A673 (cell line): ENCODE measurements at regions not wholly inside any gene's neighbourhood (a gene's known extent, or its start where the extent isn't known, plus 50 kb on each side); places are given as distances from the start of the nearest gene placed in this dataset.
"Not testable (repeated sequence)": the region's sequence is repeated elsewhere in the genome, so short reads cannot be mapped to it uniquely, and the experiment has no call there.

Experiments
- BruUV-seq: library from RNA; stranded (reverse); fragments of 400-500 nt; replicated peaks from 2 replicates; lab custom pipeline; 2021; lab: Mats Ljungman, UMichigan
- CTCF ChIA-PET: fragments of 300-600 bp; sonication (Branson Sonifier 250); formaldehyde crosslinking; loops from one replicate; lab custom pipeline; 2022; ENCODE audit warnings: antibody characterized with exemption; lab: Charles Lee
- POLR2A ChIA-PET: fragments of 300-600 bp; sonication (Branson Sonifier 250); formaldehyde crosslinking; loops from one replicate; lab custom pipeline; 2022; ENCODE audit warnings: antibody characterized with exemption; ENCODE audit not compliant: low non-redundant PET; lab: Charles Lee
- DNase-seq: peaks from one replicate; pipeline ENCODE4 v3.0.0-alpha.2; 2015; ENCODE audit warnings: low spot score
- H3K27ac ChIP-seq: fragments of 200-600 bp; sonication (generic); 2 replicates; pipeline ENCODE4 v1.5.1; 2016; ENCODE audit warnings: mixed run types, low read depth, mild to moderate bottlenecking, mixed read lengths, antibody characterized with exemption, low read length; ENCODE audit not compliant: poor library complexity, severe bottlenecking
- H3K27me3 ChIP-seq: fragments of 200-600 bp; sonication (generic); replicated peaks from 2 replicates; pipeline ENCODE4 v1.6.1; 2017; ENCODE audit warnings: mixed run types, low read depth, mild to moderate bottlenecking, mixed read lengths, antibody characterized with exemption, low read length; ENCODE audit not compliant: insufficient read depth, poor library complexity
- H3K36me3 ChIP-seq: fragments of 200-600 bp; sonication (generic); 2 replicates; pipeline ENCODE4 v1.6.1; 2016; ENCODE audit warnings: mixed run types, mild to moderate bottlenecking, mixed read lengths, antibody characterized with exemption, low read length; ENCODE audit not compliant: insufficient read depth, poor library complexity, severe bottlenecking
- H3K4me1 ChIP-seq: fragments of 200-600 bp; sonication (generic); 2 replicates; pipeline ENCODE4 v1.6.1; 2017; ENCODE audit warnings: mixed run types, mild to moderate bottlenecking, mixed read lengths, antibody characterized with exemption, low read length; ENCODE audit not compliant: insufficient read depth, poor library complexity, severe bottlenecking
- H3K4me3 ChIP-seq: fragments of 200-600 bp; sonication (generic); 2 replicates; pipeline ENCODE4 v1.5.1; 2016; ENCODE audit warnings: low read depth, mixed run types, mild to moderate bottlenecking, mixed read lengths, low read length; ENCODE audit not compliant: poor library complexity, severe bottlenecking
- H3K9me3 ChIP-seq: fragments of 200-600 bp; sonication (generic); 2 replicates; pipeline ENCODE4 v1.6.1; 2016; ENCODE audit warnings: mixed run types, low read depth, mild to moderate bottlenecking, mixed read lengths, antibody characterized with exemption, low read length; ENCODE audit not compliant: poor library complexity, severe bottlenecking
- EZH2 ChIP-seq: fragments of 200-600 bp; sonication (generic); IDR thresholded peaks from 2 replicates; pipeline ENCODE4 v1.6.1; 2017; ENCODE audit warnings: borderline replicate concordance, low read depth, mild to moderate bottlenecking, mixed read lengths, antibody characterized with exemption, low read length; ENCODE audit not compliant: poor library complexity, severe bottlenecking
- intact Hi-C: fragments of 100-400 bp; cut with micrococcal nuclease; formaldehyde crosslinking; loops from one replicate; pipeline ENCODE4 v1.10.0; 2022; ENCODE audit not compliant: unreplicated experiment
- TF ChIP-seq, protein P1 (sequence below): fragments of 300-800, 200-600 bp; sonication (generic); conservative IDR thresholded peaks from 2 replicates; pipeline ENCODE4 v1.5.1; 2017; ENCODE audit warnings: low read depth, mild to moderate bottlenecking, antibody characterized with exemption, low read length, moderate library complexity, mixed read lengths

DNA sequence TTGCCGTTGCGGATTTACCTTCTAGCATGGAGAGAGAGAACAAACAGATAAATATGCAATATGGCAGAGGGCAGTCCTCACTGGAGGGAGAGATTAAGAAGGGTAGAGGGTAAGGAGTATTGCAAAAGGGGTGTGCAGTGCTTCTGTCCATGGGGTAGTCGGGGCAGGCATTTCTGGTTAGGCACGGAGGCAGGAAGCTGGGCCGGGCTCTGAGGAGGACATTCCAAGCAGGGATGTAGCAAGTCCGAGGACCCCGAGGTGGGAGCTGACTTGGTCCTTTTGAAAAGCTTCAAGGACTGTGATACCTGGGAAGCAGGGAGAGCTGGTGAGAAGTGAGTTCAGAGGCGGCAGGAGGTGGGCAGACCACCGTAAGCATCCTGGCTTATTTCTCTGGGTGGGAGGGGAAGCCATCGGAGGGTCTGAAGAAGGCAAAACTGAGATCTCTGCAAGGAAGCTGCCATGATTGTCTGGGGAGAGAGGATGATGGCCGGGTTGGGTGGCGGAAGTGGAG is 214.9 kb downstream of the FGF9 start:
- POLR2A ChIA-PET = no interaction called here

DNA sequence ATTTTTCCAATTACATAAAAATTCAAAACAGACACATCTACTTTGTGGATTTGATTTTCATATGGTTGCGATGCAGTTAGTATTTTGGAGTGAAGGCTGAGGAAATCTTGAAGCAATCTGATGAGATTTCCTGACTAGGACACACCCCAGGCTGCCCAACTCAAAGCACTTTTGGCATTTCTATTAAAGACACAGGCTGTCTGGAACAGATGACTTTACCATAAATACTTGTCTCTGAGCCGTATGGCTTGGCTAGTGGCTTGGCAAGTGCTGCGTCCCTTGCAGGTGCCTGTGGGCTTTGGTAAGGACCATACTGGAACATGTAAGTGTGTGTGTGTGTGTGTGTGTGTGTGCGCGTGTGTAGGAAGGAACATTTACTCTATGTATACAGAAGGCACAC is 218.8 kb downstream of the FGF9 start:
- H3K36me3 ChIP-seq = no peaks in the 10 kb centered on the region
- H3K9me3 ChIP-seq = no peaks in the 10 kb centered on the region
- no peak overlapping the region for H3K4me3 ChIP-seq
- TF ChIP-seq, protein P1, sequence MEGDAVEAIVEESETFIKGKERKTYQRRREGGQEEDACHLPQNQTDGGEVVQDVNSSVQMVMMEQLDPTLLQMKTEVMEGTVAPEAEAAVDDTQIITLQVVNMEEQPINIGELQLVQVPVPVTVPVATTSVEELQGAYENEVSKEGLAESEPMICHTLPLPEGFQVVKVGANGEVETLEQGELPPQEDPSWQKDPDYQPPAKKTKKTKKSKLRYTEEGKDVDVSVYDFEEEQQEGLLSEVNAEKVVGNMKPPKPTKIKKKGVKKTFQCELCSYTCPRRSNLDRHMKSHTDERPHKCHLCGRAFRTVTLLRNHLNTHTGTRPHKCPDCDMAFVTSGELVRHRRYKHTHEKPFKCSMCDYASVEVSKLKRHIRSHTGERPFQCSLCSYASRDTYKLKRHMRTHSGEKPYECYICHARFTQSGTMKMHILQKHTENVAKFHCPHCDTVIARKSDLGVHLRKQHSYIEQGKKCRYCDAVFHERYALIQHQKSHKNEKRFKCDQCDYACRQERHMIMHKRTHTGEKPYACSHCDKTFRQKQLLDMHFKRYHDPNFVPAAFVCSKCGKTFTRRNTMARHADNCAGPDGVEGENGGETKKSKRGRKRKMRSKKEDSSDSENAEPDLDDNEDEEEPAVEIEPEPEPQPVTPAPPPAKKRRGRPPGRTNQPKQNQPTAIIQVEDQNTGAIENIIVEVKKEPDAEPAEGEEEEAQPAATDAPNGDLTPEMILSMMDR = no peak
- TF ChIP-seq EZH2 = no peak
- no peaks in the 10 kb centered on the region for H3K4me1 ChIP-seq
- no TSS peak for BruUV-seq
- no peak for DNase-seq
- H3K27me3 ChIP-seq = no peaks in the 10 kb centered on the region
- ChIA-PET POLR2A (no interaction called here), CTCF (no interaction called here)
- intact Hi-C loops = no loop called here
- no peak overlapping the region for H3K27ac ChIP-seq

More for the DNA sequence above, 214.9 kb downstream of the FGF9 start:
- intact Hi-C loops = no loop called here
- TF ChIP-seq EZH2 = no peak
- TF ChIP-seq, protein P1 = no peak
- Histone ChIP-seq H3K36me3 (no peaks in the 10 kb centered on the region), H3K9me3 (no peaks in the 10 kb centered on the region), H3K27me3 (no peaks in the 10 kb centered on the region), H3K4me1 (no peaks in the 10 kb centered on the region), H3K27ac (no peak overlapping the region), H3K4me3 (no peak overlapping the region)
- no TSS peak for BruUV-seq
- CTCF ChIA-PET = no interaction called here
- no peak for DNase-seq

DNA sequence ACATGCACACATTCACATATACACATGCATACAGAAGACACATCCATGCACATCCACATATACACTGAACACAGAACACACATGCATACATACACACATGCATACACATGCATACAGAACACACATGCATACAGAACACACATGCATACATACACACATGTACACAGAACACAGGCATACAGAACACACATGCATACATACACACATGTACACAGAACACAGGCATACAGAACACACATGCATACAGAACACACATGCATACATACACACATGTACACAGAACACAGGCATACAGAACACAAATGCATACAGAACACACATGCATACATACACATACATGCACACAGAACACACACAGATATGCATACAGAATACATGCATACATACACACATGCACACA is 219.3 kb downstream of the FGF9 start:
- H3K36me3 ChIP-seq, H3K27me3 ChIP-seq, intact Hi-C loops, H3K4me3 ChIP-seq, H3K4me1 ChIP-seq, H3K27ac ChIP-seq, H3K9me3 ChIP-seq, POLR2A ChIA-PET, BruUV-seq, DNase-seq, CTCF ChIA-PET: not testable (repeated sequence)

DNA sequence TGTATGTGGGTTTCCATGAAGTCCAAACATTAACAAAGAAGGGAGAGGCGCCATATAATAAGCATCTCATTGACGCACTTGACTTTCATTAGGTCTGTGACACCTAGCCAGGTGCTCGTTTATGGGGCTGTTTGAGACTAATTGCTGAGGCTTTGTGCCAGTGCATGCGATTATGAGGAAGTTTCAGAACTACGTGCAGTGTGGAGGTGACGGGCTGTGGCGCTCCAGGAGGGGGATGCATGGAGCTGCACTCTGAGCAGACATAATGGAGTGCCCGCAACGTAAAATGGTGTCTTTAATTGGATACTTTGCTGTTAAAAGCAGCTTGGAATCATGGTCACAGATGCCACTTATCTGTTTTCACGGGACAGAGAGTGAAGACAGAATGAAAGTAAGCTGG is 223.2 kb downstream of the FGF9 start:
- Histone ChIP-seq H3K4me3 (no peak overlapping the region), H3K36me3 (no peaks in the 10 kb centered on the region), H3K4me1 (no peaks in the 10 kb centered on the region), H3K27me3 (no peaks in the 10 kb centered on the region), H3K9me3 (no peaks in the 10 kb centered on the region), H3K27ac (no peak overlapping the region)
- ChIA-PET POLR2A (no interaction called here), CTCF (no interaction called here)
- TF ChIP-seq, protein P1 = no peak
- intact Hi-C loops = no loop called here
- no peak for DNase-seq
- BruUV-seq = no TSS peak
